ENCODE measurements at regions not wholly inside any gene's neighbourhood (a gene's known extent, or its start where the extent isn't known, plus 50 kb on each side); places are given as distances from the start of the nearest gene placed in this dataset.
"Not testable (repeated sequence)": the region's sequence is repeated elsewhere in the genome, so short reads cannot be mapped to it uniquely, and the experiment has no call there.

- DNase-seq, result no peak
Observed at GRCh38 chr10:105597312-105597711, 956.2 kb downstream of the SORCS3 start.

GRCh38 chr10:105596749-105597148 is 955.7 kb downstream of the SORCS3 start:
- no peak for DNase-seq

DNA sequence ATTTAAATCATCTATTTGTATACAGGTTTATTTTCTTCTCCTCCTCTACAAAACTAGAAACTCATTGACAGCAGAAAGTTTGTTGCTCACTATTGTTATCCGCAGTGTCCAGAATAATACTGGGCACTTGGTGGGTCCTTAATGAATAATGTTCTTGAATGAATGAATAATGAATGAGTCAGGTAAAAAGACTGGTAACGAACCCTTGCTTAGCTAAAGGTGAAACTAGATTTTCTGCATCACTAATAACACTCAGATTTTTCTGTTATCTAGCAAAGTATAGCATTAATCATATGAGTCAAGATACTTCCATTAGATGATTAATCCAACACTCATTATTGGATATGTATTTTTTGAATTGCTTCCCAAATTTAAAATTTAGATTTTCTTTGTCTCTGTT is 953.2 kb downstream of the SORCS3 start:
- no peak for DNase-seq

DNA sequence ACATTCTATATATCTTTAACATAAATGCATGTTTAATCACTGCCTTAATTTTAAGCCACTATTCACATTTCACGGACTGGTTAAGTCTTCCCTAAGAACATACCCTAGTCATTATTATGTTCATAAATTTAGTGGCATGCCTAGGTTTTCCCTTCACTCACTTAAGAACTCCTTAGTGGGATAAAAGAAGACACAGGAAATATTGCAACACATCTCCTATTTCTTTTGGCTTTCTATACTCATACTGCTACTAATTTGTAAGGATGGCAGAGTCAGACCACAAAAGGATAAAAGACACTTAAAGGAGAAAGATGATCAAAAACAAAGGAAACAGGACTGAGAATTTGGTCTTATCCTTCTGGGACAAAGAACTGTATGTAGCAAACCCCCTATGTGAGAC is 951.4 kb downstream of the SORCS3 start:
- DNase-seq, result no peak

GRCh38 chr10:105586451-105587098 is 945.5 kb downstream of the SORCS3 start:
- no peak for DNase-seq

GRCh38 chr10:105585753-105586152 is 944.7 kb downstream of the SORCS3 start:
- DNase-seq, result no peak

DNA sequence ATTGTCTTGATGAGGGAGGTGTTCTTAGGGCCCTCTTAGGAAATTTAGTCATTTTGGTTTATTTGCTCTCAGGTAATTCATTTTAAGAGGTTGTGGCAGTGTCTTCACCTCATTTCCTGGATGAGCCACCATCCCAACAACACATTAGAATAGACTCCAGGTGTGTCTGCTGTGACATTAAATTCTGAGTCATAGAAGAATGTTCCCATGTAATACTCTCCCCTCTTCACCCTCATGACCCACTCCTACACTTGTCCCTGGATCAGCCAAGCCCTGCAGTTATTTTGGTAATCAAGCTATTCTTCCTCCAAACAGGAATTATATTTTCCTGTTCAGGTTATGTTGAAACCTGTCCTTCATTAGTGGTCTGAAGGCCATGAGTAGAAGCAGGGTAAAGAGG is 944.1 kb downstream of the SORCS3 start:
- no peak for DNase-seq

GRCh38 chr10:105579112-105579511 is 938.0 kb downstream of the SORCS3 start:
- DNase-seq, result no peak

DNA sequence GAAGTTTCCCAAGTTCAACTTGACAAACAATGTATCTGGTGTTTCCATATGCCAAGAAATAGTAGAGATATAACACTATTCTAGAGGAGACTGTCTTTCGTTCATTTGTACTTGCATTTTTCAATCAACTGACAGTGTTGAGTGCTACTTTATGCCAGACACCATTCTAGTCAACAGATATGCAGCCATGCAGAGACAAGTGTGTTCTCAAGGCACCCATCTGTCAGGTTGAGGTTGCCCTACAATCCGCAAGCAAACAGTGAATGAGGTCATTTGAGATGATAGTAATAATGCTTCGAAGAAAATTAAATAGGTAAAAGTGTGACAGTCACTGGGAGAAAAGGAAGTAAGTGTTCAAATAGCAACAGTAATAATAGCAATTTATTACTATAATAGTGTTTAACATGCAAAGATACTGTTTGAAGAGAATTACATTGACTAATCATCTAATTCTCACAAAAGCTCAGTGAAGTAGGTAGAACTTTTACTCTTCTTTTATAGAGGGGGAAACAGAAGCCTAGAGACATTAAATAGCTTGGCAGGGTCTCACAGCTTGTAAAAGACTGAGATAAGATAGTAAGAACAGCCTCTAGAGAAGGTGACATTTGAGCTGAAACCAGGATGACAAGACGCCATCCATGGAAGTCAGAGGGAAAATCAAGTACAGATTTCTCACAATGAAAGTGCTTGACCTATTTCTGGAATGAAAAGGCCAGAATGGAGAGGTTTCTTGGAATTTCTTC is 936.9 kb downstream of the SORCS3 start:
- no peak for DNase-seq

DNA sequence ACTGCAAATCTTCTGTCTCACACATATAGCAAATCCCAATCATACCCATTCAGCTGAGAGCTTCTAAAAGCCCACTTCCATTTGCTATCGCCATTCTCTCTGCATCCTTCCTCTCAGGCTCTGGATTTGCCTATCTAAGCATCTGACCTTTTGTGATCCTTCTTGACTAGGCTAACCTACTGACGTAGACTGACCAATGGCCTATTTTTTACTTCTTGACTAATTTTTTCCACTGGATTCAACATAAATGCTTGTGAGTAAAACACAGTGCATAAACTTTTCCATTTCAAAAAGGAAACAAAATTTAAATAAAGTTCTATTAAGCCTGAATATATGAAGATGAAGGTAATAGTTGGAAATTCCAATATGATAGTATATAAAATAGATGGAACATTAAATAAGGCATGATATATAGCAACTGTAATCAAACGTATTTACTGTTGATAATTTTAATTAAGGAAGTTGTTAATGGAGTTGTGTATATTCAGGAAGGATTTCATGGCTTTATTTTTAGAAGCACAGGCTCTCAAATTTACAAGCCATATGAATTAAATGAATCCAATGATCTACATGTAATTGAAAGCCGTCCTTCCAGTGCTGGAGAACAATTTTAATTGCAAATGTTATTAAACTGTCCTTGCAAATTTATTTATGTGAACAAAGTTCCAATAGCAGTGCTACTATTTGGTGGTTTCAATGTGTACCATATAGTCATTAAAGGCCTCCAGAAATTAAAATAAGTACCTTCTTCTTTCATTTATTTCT is 918.4 kb downstream of the SORCS3 start:
- DNase-seq, result no peak

DNA sequence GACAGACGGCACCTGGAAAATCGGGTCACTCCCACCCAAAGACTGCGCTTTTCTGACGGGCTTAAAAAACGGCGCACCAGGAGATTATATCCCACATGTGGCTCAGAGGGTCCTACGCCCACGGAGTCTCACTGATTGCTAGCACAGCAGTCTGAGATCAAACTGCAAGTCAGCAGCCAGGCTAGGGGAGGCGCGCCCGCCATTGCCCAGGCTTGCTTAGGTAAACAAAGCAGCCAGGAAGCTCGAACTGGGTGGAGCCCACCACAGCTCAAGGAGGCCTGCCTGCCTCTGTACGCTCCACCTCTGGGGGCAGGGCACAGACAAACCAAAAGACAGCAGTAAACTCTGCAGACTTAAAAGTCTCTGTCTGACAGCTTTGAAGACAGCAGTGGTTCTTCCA is 909.4 kb downstream of the SORCS3 start:
- DNase-seq, result not testable (repeated sequence)

DNA sequence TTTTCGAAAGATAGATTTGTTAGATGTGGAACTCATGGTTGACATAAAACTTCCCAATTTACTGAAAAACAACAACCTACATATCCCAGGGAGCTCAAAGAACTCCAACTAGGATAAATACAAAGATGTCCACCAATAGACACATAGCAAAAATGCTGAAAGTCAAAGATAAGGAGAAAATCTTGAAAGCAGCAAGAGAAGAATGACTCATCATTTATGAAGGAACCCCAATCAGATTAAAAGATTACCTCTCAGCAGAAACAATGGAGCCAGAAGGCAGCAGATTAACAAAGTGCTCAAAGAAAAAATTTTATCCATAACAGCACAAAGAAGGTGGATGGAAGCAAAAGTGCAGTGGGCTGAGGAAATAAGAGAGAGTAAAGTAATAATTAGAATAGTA is 908.6 kb downstream of the SORCS3 start:
- DNase-seq, result no peak

GRCh38 chr10:105545101-105545500 is 904.0 kb downstream of the SORCS3 start:
- DNase-seq, result no peak

DNA sequence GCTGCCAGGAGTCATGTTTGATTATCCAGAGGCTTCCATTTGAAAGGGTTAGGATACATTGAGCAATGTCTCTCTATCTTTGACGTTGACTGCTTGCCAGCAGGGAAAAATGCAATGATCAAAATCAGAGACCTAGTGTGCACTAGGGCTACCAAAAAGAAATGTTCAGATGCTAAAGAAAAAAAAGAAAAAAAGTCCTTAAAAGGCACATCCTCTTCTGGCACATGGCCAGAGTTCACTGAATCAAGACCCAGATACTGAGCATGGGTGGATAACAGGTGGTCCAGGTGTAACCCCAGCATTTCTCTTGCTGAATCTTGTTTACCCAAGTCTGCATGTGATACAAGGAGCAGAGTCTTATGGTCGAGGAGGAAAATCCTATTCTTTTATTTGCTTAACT is 899.3 kb downstream of the SORCS3 start:
- DNase-seq, result no peak

GRCh38 chr10:105538874-105539273 is 897.8 kb downstream of the SORCS3 start:
- no peak for DNase-seq

GRCh38 chr10:105535478-105535877 is 894.4 kb downstream of the SORCS3 start:
- no peak for DNase-seq

- DNase-seq, result no peak
Observed at GRCh38 chr10:105534086-105534485, 893.0 kb downstream of the SORCS3 start.

- no peak for DNase-seq
Observed at GRCh38 chr10:105516511-105516910, 875.4 kb downstream of the SORCS3 start.

DNA sequence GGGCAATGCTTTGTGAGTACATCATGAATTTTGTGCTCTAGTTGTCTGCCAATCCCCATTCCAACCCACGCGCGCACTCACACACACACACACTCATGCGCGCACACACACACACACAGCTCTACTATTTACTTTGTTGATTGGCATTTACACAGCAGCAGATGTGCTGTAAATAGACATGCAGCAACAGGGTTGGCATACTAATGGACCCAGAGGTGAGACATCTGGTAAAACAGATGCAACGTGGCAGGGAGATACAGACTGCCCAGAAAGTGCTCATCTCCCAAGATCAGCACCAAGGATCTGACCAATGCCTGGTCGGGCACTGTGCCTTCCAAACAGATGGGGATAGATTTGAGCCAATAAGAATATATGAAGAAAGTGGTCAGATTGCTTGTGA is 873.0 kb downstream of the SORCS3 start:
- no peak for DNase-seq

- DNase-seq, result no peak
Observed at GRCh38 chr10:105509517-105509916, 868.4 kb downstream of the SORCS3 start.

GRCh38 chr10:105506262-105506661 is 865.2 kb downstream of the SORCS3 start:
- no peak for DNase-seq

DNA sequence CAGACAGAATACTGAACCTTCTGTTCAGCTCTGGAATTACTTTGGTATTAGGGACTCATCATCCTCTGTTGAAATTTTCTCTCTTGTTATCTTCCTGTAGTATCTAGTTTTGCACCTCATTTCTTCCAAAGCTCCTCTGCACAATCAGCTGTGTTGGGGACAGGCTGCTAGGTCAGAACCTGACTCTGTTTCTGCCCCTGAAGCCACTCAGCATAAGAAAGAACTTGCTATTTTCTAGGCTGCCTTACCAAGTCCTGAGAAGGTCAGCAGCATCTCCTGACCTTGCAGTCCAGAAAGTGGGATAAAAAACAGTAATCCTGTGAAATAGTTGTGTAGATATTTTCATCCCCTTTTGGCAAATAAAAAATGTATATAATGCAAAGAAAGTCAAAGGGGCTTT is 862.6 kb downstream of the SORCS3 start:
- no peak for DNase-seq

DNA sequence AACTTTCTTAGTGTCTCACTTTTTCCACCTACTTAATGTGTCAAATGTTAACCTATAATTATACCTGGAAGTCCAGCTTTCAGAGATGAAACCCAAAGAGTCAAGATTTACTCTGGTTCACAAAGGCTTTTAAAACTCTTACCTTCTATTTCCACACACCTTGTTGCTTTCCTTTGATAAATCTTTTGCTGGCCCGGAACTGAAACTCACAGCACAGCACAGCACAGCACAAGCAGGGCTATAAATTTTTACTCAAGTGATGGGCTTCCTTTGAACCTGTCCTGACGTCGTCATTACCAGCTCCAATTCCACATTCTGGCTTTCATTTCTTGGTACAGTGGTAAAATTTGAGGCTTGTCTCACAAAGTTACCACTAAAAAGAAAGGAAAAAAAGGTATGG is 861.0 kb downstream of the SORCS3 start:
- no peak for DNase-seq

- DNase-seq, result no peak
Observed at GRCh38 chr10:105494944-105495343, 853.9 kb downstream of the SORCS3 start.
